ENCODE measurements at regions not wholly inside any gene's neighbourhood (a gene's known extent, or its start where the extent isn't known, plus 50 kb on each side); places are given as distances from the start of the nearest gene placed in this dataset.

- no peaks in the 10 kb centered on the region for H3K27me3 Mint-ChIP-seq (ENCODE audit: low read depth)
- peaks cover 34% of the 10 kb centered on the region for H3K9me3 Mint-ChIP-seq
- no peak overlapping the region for H3K27ac Mint-ChIP-seq
- no peak overlapping the region for H3K4me3 Mint-ChIP-seq
- H3K4me1 Mint-ChIP-seq (ENCODE audit: low read depth), result no peaks in the 10 kb centered on the region
- no peaks in the 10 kb centered on the region for H3K36me3 Mint-ChIP-seq (ENCODE audit: low read depth)
- DNase-seq (ENCODE audit: low spot score), result no peak
Observed at GRCh38 chr5:18142831-18143230, 508.6 kb downstream of the TAF11L14 start.

DNA sequence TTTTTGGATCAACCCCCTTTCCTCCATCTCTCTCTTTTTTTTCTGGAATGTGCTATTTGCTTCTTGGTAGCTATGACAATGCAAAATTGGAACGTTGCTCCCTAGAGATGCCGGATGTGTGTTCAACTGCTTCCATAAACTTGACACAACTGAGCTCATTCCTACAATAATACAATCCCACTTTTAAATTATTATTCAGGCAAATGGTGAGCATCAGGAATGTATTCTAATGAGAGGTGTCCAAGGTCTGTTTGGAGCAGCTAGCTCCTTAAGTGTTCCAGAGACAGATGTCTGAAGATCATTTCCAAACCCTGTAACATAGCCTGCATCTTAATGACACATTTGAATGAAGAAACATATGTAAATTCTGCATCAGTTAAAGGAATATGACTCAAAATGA lies 518.4 kb downstream of the TAF11L14 start:
- Mint-ChIP-seq H3K4me3 (no peak overlapping the region), H3K36me3 (ENCODE audit: low read depth) (no peaks in the 10 kb centered on the region), H3K4me1 (ENCODE audit: low read depth) (no peaks in the 10 kb centered on the region), H3K9me3 (peaks cover 31% of the 10 kb centered on the region), H3K27me3 (ENCODE audit: low read depth) (no peaks in the 10 kb centered on the region), H3K27ac (no peak overlapping the region)
- no peak for DNase-seq (ENCODE audit: low spot score)

GRCh38 chr5:18158166-18158565 lies 523.9 kb downstream of the TAF11L14 start:
- Mint-ChIP-seq H3K4me1 (ENCODE audit: low read depth) (no peaks in the 10 kb centered on the region), H3K4me3 (no peak overlapping the region), H3K9me3 (peaks cover 41% of the 10 kb centered on the region), H3K27ac (no peak overlapping the region), H3K36me3 (ENCODE audit: low read depth) (no peaks in the 10 kb centered on the region), H3K27me3 (ENCODE audit: low read depth) (no peaks in the 10 kb centered on the region)
- no peak for DNase-seq (ENCODE audit: low spot score)

GRCh38 chr5:18159331-18159730 lies 525.1 kb downstream of the TAF11L14 start:
- Mint-ChIP-seq H3K4me3 (no peak overlapping the region), H3K36me3 (ENCODE audit: low read depth) (no peaks in the 10 kb centered on the region), H3K27ac (no peak overlapping the region), H3K4me1 (ENCODE audit: low read depth) (no peaks in the 10 kb centered on the region), H3K27me3 (ENCODE audit: low read depth) (no peaks in the 10 kb centered on the region), H3K9me3 (peaks cover 46% of the 10 kb centered on the region)
- no peak for DNase-seq (ENCODE audit: low spot score)

GRCh38 chr5:18171684-18172083 lies 537.4 kb downstream of the TAF11L14 start:
- Mint-ChIP-seq H3K27me3 (ENCODE audit: low read depth) (no peaks in the 10 kb centered on the region), H3K9me3 (peaks cover 46% of the 10 kb centered on the region), H3K27ac (no peak overlapping the region), H3K4me3 (no peak overlapping the region), H3K36me3 (ENCODE audit: low read depth) (no peaks in the 10 kb centered on the region), H3K4me1 (ENCODE audit: low read depth) (no peaks in the 10 kb centered on the region)
- DNase-seq (ENCODE audit: low spot score), result no peak

DNA sequence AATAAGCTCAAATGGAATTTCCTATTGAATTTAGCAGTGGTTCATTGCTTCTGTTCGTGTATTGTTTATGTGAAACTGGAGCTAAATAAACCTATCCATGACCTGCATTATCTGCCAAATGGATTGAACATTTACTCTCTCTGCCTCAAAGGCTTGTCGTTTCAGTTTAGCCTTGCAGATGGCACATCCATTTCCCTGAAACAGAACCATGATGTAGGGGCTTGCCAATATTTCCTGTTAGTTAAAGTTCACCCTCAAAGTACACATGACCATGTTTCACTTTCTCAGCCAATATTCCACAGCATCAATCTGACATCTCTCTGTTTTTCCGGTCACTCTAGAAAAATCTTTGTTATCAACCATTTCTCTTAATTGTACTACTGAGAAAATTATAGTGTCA lies 545.3 kb downstream of the TAF11L14 start:
- Mint-ChIP-seq H3K4me3 (no peak overlapping the region), H3K4me1 (ENCODE audit: low read depth) (no peaks in the 10 kb centered on the region), H3K9me3 (peaks cover 18% of the 10 kb centered on the region), H3K36me3 (ENCODE audit: low read depth) (no peaks in the 10 kb centered on the region), H3K27me3 (ENCODE audit: low read depth) (no peaks in the 10 kb centered on the region), H3K27ac (no peak overlapping the region)
- no peak for DNase-seq (ENCODE audit: low spot score)

DNA sequence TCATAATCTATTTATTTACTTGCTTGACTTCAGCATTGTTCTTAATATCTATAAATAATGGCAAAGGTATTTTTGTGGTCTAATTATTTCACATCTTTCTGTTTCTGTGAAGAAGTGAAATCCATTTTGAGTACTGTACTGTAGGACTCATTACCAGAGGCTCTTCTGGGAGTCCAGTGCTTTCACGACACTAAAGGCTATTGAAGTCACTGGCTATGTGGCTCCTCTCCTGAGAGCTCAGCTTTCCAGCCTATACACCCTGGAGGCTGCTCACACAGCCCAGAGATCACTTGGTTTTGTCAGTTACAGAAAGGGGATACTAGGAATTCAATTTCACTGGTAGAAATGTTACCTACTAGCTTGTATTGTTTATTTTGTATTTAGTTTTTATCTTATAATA lies 547.3 kb downstream of the TAF11L14 start:
- no peaks in the 10 kb centered on the region for H3K27me3 Mint-ChIP-seq (ENCODE audit: low read depth)
- H3K4me3 Mint-ChIP-seq, result no peak overlapping the region
- H3K9me3 Mint-ChIP-seq, result peaks cover 19% of the 10 kb centered on the region
- no peaks in the 10 kb centered on the region for H3K4me1 Mint-ChIP-seq (ENCODE audit: low read depth)
- no peak for DNase-seq (ENCODE audit: low spot score)
- H3K27ac Mint-ChIP-seq, result no peak overlapping the region
- H3K36me3 Mint-ChIP-seq (ENCODE audit: low read depth), result no peaks in the 10 kb centered on the region

GRCh38 chr5:18195910-18196309 lies 561.6 kb downstream of the TAF11L14 start:
- Mint-ChIP-seq H3K27ac (no peak overlapping the region), H3K4me1 (ENCODE audit: low read depth) (no peaks in the 10 kb centered on the region), H3K27me3 (ENCODE audit: low read depth) (no peaks in the 10 kb centered on the region), H3K4me3 (no peak overlapping the region), H3K36me3 (ENCODE audit: low read depth) (no peaks in the 10 kb centered on the region), H3K9me3 (peaks cover 64% of the 10 kb centered on the region)
- DNase-seq (ENCODE audit: low spot score), result no peak

DNA sequence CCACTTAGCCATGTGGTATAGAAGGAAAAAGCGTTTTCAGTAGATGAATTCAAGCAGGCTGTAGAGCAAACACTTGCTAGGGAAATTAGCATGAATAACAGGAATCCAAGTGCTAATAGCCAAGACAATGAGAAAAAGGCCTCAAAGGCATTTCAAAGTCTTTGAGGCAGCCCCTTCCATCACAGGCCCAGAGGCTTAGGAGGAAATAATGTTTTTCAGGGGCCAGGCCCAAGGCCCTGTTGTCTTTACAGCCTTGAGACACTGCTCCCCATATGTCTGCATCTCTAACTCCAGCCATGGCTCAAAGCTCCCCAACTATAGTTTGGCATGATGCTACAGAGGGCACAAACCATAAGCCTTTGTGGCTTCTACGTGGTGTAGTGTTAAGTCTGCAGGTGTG lies 563.5 kb downstream of the TAF11L14 start:
- H3K27ac Mint-ChIP-seq, result no peak overlapping the region
- H3K4me3 Mint-ChIP-seq, result no peak overlapping the region
- DNase-seq (ENCODE audit: low spot score), result no peak
- peaks cover 48% of the 10 kb centered on the region for H3K9me3 Mint-ChIP-seq
- no peaks in the 10 kb centered on the region for H3K36me3 Mint-ChIP-seq (ENCODE audit: low read depth)
- no peaks in the 10 kb centered on the region for H3K4me1 Mint-ChIP-seq (ENCODE audit: low read depth)
- H3K27me3 Mint-ChIP-seq (ENCODE audit: low read depth), result no peaks in the 10 kb centered on the region

DNA sequence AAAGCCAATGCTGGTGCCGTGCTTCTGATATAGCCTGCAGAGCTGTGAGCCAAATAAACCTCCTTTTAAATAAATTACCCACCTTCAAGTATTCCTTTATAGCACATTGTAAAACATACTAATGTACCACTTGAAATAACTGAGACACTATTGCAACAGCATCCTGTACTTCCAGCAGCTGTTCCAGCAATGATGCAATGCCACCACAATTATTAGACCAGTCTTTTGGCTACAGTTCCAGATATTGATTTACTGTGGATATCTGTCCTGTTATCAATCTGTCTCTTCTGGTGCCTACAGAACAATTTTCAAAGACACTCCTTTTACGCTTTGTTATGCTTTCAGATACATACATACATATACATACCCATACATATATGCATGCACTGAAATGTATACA lies 567.9 kb downstream of the TAF11L14 start:
- peaks cover 33% of the 10 kb centered on the region for H3K9me3 Mint-ChIP-seq
- no peaks in the 10 kb centered on the region for H3K27me3 Mint-ChIP-seq (ENCODE audit: low read depth)
- H3K36me3 Mint-ChIP-seq (ENCODE audit: low read depth), result no peaks in the 10 kb centered on the region
- H3K27ac Mint-ChIP-seq, result no peak overlapping the region
- no peak overlapping the region for H3K4me3 Mint-ChIP-seq
- no peak for DNase-seq (ENCODE audit: low spot score)
- H3K4me1 Mint-ChIP-seq (ENCODE audit: low read depth), result no peaks in the 10 kb centered on the region

DNA sequence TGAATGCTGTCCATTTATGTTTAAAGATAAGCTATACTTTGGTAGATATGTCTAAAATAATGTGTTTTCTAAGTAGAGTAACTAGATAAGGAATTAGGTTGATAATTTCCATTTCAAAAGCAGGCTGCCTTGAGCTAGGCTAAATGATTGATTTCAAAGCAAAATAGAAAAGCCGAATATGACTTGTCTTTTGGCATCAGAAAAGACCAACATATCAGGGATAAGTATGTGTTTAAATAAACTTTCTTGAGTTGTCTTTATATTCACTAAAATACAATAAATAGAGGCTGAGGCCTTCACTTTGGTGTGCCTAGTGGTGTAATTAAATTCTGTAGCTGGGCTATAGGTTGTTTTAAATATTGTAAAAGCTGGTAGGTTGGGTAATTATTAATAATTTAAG lies 569.0 kb downstream of the TAF11L14 start:
- no peak overlapping the region for H3K27ac Mint-ChIP-seq
- no peak for DNase-seq (ENCODE audit: low spot score)
- no peak overlapping the region for H3K4me3 Mint-ChIP-seq
- H3K9me3 Mint-ChIP-seq, result peaks cover 36% of the 10 kb centered on the region
- no peaks in the 10 kb centered on the region for H3K36me3 Mint-ChIP-seq (ENCODE audit: low read depth)
- H3K27me3 Mint-ChIP-seq (ENCODE audit: low read depth), result no peaks in the 10 kb centered on the region
- H3K4me1 Mint-ChIP-seq (ENCODE audit: low read depth), result no peaks in the 10 kb centered on the region

DNA sequence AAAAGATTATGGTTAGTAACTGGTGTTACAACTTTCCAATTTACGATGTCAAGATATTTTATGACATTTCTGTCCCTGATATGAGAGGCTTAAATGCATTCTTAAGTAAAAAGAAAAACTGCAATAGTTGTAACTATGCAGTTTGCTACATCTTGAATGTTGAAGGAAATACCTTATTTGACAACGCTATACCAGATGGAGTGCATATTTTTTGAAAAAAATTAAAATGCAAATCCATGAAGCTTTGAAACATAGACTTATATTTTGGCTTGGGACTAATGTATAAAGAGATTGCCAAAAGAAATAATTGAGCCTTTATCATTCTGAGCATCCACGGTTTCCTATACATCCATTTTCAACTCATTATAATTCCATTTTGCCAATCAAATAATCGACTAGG lies 579.4 kb downstream of the TAF11L14 start:
- peaks cover 32% of the 10 kb centered on the region for H3K9me3 Mint-ChIP-seq
- no peak overlapping the region for H3K4me3 Mint-ChIP-seq
- H3K27ac Mint-ChIP-seq, result no peak overlapping the region
- DNase-seq (ENCODE audit: low spot score), result no peak
- H3K27me3 Mint-ChIP-seq (ENCODE audit: low read depth), result no peaks in the 10 kb centered on the region
- H3K36me3 Mint-ChIP-seq (ENCODE audit: low read depth), result no peaks in the 10 kb centered on the region
- H3K4me1 Mint-ChIP-seq (ENCODE audit: low read depth), result no peaks in the 10 kb centered on the region

DNA sequence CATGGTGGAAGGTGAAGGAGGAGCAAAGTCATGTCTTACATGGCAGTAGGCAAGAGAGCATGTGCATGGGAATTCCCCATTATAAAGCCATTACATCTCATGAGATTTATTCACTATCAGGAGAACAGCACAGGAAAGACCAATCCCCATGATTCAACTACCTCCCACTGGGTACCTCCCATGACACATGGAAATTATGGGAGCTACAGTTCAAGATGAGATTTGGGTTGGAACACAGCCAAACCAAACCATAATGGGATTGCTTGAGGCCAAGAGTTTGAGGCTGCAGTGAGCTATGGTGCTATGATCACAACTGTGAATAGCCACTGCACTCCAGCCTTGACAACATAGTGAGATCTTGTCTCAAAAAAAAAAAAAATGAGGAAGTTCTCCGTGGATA lies 581.8 kb downstream of the TAF11L14 start:
- no peak for DNase-seq (ENCODE audit: low spot score)
- Mint-ChIP-seq H3K9me3 (peaks cover 48% of the 10 kb centered on the region), H3K27ac (no peak overlapping the region), H3K4me1 (ENCODE audit: low read depth) (no peaks in the 10 kb centered on the region), H3K36me3 (ENCODE audit: low read depth) (no peaks in the 10 kb centered on the region), H3K4me3 (no peak overlapping the region), H3K27me3 (ENCODE audit: low read depth) (no peaks in the 10 kb centered on the region)

DNA sequence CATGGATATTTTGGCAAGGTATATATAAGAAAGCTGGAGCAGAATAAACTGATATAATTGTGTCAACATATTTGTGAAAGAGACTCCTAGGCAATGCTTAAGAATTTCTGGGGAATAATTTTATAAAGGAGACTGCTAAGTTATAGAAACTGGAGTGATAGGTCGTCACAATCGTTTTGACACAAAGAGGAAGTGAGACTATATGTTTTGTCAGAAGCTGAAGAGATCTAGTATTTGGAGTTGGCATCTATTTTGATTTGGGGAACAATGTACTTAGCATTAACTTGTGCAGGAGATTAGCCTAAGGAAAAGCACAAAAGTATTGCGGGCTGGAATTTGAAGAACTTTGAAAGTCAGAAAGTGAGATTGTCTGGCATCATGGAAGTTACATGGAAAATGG lies 582.5 kb downstream of the TAF11L14 start:
- H3K27me3 Mint-ChIP-seq (ENCODE audit: low read depth), result no peaks in the 10 kb centered on the region
- no peak for DNase-seq (ENCODE audit: low spot score)
- no peak overlapping the region for H3K27ac Mint-ChIP-seq
- H3K4me1 Mint-ChIP-seq (ENCODE audit: low read depth), result no peaks in the 10 kb centered on the region
- H3K9me3 Mint-ChIP-seq, result peaks cover 45% of the 10 kb centered on the region
- H3K4me3 Mint-ChIP-seq, result no peak overlapping the region
- no peaks in the 10 kb centered on the region for H3K36me3 Mint-ChIP-seq (ENCODE audit: low read depth)

DNA sequence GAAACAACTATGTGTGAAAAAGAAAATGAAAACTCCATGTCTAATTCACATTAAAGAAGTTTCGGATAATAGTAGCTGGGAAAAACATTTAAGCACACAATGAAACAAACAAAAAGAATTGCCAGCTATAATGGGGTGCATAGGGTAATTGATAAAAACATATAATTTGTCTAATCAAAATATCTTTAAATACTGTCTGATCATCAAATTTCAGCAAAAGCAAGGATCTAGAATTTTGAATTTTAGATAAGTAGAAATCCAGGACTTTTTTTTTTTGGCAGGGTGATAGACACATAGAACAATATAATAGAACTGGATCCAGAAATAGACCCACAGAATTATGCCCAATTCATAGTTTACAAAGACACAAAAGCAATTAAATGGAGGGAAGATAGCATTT lies 585.0 kb downstream of the TAF11L14 start:
- Mint-ChIP-seq H3K9me3 (peaks cover 37% of the 10 kb centered on the region), H3K4me3 (no peak overlapping the region)
- no peak for DNase-seq (ENCODE audit: low spot score)

More for the DNA sequence above, 585.0 kb downstream of the TAF11L14 start:
- no peaks in the 10 kb centered on the region for H3K4me1 Mint-ChIP-seq (ENCODE audit: low read depth)
- no peak overlapping the region for H3K27ac Mint-ChIP-seq
- H3K27me3 Mint-ChIP-seq (ENCODE audit: low read depth), result no peaks in the 10 kb centered on the region
- no peaks in the 10 kb centered on the region for H3K36me3 Mint-ChIP-seq (ENCODE audit: low read depth)

Data from T-helper 2 cell treated with Interferon-gamma antibody and Interleukin-4, amounts not matched to agents 5 μg/mL and 100 μg/mL, for 36 hours (primary cell).